ENCODE measurements at regions not wholly inside any gene's neighbourhood (a gene's known extent, or its start where the extent isn't known, plus 50 kb on each side); places are given as distances from the start of the nearest gene placed in this dataset.
"Not testable (repeated sequence)": the region's sequence is repeated elsewhere in the genome, so short reads cannot be mapped to it uniquely, and the experiment has no call there.

DNA sequence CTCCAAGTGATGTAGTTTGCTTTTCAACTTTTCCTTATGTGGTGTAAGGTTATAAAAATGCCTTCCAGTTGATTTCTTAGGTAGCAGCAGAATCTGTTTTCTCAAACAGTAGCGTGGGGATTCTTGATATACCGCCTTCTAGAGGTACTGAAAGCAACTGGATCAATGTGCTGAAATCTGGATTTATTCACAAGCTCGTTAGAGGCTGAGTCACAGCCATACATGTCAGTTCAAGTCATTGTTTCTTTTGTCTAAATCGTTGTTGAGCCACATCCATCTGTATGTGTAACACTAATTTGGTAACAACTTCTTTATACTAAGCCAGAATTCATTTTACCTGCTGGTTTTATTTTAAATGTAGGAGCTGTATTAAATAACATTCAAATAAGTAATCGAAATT lies 200.0 kb upstream of the MAD2L1 start:
- Histone ChIP-seq H3K27ac (no peak overlapping the region), H3K36me3 (no peaks in the 10 kb centered on the region), H3K4me1 (no peaks in the 10 kb centered on the region), H3K27me3 (no peaks in the 10 kb centered on the region), H3K9me3 (replicated peaks) (no peaks in the 10 kb centered on the region), H3K4me3 (no peak overlapping the region)
- no peak for DNase-seq

DNA sequence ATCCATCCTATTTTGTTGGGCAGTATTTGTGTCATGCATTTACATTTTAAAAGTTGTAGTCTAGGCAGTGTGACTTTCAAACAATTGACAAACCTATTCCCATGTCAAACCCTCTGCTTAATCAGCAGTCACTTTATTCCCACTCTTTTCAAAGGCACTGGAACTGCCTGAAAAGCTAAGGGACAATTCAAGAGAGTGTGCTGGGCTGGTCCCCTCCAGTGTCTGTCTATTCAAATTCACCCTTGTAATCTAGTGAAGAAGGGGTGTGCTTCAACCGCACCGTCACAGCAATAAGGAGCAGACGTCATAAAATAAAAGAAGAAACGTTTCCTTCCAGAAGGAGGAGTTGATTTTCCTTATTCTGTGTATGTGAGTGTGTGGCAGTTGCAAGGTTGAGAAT lies 197.0 kb upstream of the MAD2L1 start:
- Histone ChIP-seq H3K27ac (no peak overlapping the region), H3K4me1 (no peaks in the 10 kb centered on the region), H3K4me3 (no peak overlapping the region), H3K9me3 (replicated peaks) (no peaks in the 10 kb centered on the region), H3K27me3 (no peaks in the 10 kb centered on the region), H3K36me3 (no peaks in the 10 kb centered on the region)
- DNase-seq: no peak

DNA sequence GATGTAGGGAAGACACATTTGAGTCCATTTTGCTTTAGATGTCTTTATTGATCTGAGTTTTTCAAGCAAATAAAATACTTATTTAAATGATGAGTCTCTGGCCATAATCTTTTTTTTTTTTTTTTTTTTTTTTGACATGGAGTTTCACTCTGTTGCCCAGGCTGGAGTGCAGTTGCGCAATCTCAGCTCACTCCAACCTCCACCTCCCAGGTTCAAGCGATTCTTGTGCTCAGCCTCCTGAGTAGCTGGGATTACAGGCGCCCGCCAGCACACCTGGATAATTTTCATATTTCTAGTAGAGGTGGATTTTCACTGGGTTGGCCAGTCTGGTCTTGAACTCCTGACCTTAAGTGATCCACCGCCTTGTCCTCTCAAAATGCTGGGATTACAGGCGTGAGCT lies 194.5 kb upstream of the MAD2L1 start:
- Histone ChIP-seq H3K27ac (no peak overlapping the region), H3K9me3 (replicated peaks) (no peaks in the 10 kb centered on the region), H3K4me1 (no peaks in the 10 kb centered on the region), H3K27me3 (no peaks in the 10 kb centered on the region), H3K4me3 (no peak overlapping the region), H3K36me3 (no peaks in the 10 kb centered on the region)
- no peak for DNase-seq

- peak in 1 of 2 experiments; percentile 11 for DNase-seq
- H3K4me1 ChIP-seq; H3K27ac ChIP-seq; H3K9me3 ChIP-seq (replicated peaks); H3K27me3 ChIP-seq; H3K36me3 ChIP-seq; H3K4me3 ChIP-seq: not testable (repeated sequence)
Observed at GRCh38 chr4:120256112-120256775, 189.6 kb upstream of the MAD2L1 start.

GRCh38 chr4:120238277-120238973 lies 171.8 kb upstream of the MAD2L1 start:
- H3K27me3 ChIP-seq: no peaks in the 10 kb centered on the region
- H3K4me3 ChIP-seq: no peak overlapping the region
- no peak for DNase-seq
- H3K9me3 ChIP-seq (replicated peaks): no peaks in the 10 kb centered on the region
- no peaks in the 10 kb centered on the region for H3K36me3 ChIP-seq
- no peak overlapping the region for H3K27ac ChIP-seq
- peaks cover 6% of the 10 kb centered on the region for H3K4me1 ChIP-seq

GRCh38 chr4:120236873-120237272 lies 170.2 kb upstream of the MAD2L1 start:
- Histone ChIP-seq H3K27me3 (no peaks in the 10 kb centered on the region), H3K4me1 (no peaks in the 10 kb centered on the region), H3K36me3 (no peaks in the 10 kb centered on the region), H3K9me3 (replicated peaks) (no peaks in the 10 kb centered on the region), H3K27ac (no peak overlapping the region), H3K4me3 (no peak overlapping the region)
- no peak for DNase-seq

DNA sequence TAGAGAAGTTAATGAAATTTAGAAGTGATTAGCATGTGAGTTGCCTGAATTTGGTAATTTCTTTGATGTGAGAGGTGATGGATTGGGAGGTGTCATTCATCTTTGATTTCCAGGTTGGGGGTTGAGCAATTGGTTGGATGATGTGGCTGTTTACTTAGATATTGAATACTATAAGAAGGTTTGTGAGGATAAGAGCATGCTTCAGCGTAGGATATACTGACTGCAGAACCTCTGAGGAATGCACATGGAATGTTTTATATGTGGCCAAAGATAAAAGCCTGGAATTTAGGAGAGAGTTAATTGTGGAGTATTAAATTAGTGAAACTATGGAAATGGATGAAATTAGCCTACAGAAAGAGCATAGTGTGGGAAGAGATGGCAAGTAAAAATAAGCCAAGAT lies 165.4 kb upstream of the MAD2L1 start:
- Histone ChIP-seq H3K4me1 (no peaks in the 10 kb centered on the region), H3K27ac (no peak overlapping the region), H3K36me3 (no peaks in the 10 kb centered on the region), H3K27me3 (no peaks in the 10 kb centered on the region), H3K9me3 (replicated peaks) (no peaks in the 10 kb centered on the region), H3K4me3 (no peak overlapping the region)
- no peak for DNase-seq

DNA sequence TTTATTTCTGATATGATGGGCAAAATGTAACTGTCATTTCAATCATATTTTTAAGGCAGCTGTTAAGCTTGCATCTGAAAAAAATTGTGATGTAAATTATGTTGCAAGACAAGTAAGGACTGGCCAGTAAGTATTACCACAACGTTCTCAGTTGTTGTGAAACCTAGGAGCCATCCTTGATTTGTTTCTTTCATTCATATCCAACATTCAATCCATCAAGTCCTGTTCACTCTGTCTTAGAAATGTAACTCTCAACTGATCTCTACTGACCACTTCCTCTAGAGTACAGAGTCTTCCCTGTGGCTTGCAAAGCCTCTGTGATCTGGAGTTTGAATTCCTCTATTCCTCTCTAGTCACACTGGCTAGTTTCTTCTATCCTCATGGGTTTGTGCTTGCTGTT lies 161.4 kb upstream of the MAD2L1 start:
- Histone ChIP-seq H3K36me3 (no peaks in the 10 kb centered on the region), H3K4me3 (no peak overlapping the region), H3K9me3 (replicated peaks) (no peaks in the 10 kb centered on the region), H3K4me1 (no peaks in the 10 kb centered on the region), H3K27me3 (no peaks in the 10 kb centered on the region), H3K27ac (no peak overlapping the region)
- DNase-seq: peak in 1 of 2 experiments; percentile 10

GRCh38 chr4:120227554-120227953 lies 160.9 kb upstream of the MAD2L1 start:
- Histone ChIP-seq H3K27ac (no peak overlapping the region), H3K4me3 (no peak overlapping the region), H3K27me3 (no peaks in the 10 kb centered on the region), H3K4me1 (no peaks in the 10 kb centered on the region), H3K9me3 (replicated peaks) (no peaks in the 10 kb centered on the region), H3K36me3 (no peaks in the 10 kb centered on the region)
- DNase-seq: no peak

- H3K9me3 ChIP-seq (replicated peaks): no peaks in the 10 kb centered on the region
- H3K27me3 ChIP-seq: no peaks in the 10 kb centered on the region
- H3K27ac ChIP-seq: no peak overlapping the region
- H3K4me1 ChIP-seq: no peaks in the 10 kb centered on the region
- DNase-seq: no peak
- H3K4me3 ChIP-seq: no peak overlapping the region
- no peaks in the 10 kb centered on the region for H3K36me3 ChIP-seq
Observed at GRCh38 chr4:120225527-120225926, 158.9 kb upstream of the MAD2L1 start.

GRCh38 chr4:120218981-120219380 lies 152.3 kb upstream of the MAD2L1 start:
- Histone ChIP-seq H3K4me3 (no peak overlapping the region), H3K9me3 (replicated peaks) (no peaks in the 10 kb centered on the region), H3K27ac (no peak overlapping the region), H3K36me3 (no peaks in the 10 kb centered on the region), H3K4me1 (no peaks in the 10 kb centered on the region), H3K27me3 (no peaks in the 10 kb centered on the region)
- DNase-seq: no peak

- H3K4me3 ChIP-seq: no peak overlapping the region
- H3K4me1 ChIP-seq: no peaks in the 10 kb centered on the region
- no peak overlapping the region for H3K27ac ChIP-seq
- no peaks in the 10 kb centered on the region for H3K27me3 ChIP-seq
- no peaks in the 10 kb centered on the region for H3K9me3 ChIP-seq (replicated peaks)
- no peak for DNase-seq
- H3K36me3 ChIP-seq: no peaks in the 10 kb centered on the region
Observed at GRCh38 chr4:120215350-120215749, 148.7 kb upstream of the MAD2L1 start.

DNA sequence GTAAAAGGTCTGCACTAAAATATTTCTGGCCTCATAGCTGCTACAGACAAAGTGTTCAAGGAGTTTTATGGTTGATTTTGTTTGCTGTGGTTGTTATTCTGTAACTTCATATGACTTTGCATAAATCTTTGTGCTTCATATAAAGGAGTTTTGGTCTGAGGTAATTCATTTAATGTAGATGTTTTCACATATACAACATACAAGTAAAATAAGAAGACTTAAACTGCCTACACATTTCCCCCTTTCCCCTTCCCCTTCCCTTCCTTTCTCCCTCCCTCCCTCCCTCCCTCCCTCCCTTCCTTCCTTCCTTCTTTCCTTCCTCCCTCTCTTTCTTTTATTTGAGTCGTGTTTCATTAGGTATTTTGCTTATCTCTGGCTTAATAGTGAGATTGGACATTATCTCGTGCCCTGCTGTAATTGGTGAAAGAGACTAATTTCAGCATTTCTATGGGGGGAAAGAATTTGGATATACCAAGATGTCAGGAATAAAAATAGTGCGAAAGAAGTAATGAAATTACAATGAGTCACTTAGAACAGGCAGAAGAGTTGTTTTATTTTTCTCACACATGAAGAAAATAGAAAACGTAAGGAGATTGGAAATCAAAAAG lies 144.9 kb upstream of the MAD2L1 start:
- H3K27me3 ChIP-seq: no peaks in the 10 kb centered on the region
- no peak overlapping the region for H3K4me3 ChIP-seq
- DNase-seq: no peak
- H3K27ac ChIP-seq: no peak overlapping the region
- H3K9me3 ChIP-seq (replicated peaks): no peaks in the 10 kb centered on the region
- no peaks in the 10 kb centered on the region for H3K36me3 ChIP-seq
- H3K4me1 ChIP-seq: no peaks in the 10 kb centered on the region

DNA sequence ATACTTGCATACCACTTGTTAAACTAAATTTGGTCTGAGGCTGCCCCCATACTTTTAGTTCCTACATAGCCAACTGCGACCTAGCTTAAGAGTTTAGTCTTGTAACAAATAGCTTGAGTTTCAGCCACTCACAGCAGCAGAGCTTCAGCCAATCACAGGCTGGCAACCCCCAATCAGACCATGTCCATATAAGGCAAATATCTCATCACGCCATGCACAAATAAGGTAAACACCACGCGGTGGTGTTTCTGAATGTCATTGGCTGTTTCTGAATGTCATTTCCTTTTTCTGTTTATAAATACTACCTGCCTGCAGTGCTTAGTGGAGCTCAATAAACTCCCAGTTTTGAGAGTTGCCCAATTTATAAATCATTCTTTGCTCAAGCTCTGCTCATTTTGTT lies 143.1 kb upstream of the MAD2L1 start:
- peak in 1 of 2 experiments; percentile 7 for DNase-seq
- no peaks in the 10 kb centered on the region for H3K9me3 ChIP-seq (replicated peaks)

DNA sequence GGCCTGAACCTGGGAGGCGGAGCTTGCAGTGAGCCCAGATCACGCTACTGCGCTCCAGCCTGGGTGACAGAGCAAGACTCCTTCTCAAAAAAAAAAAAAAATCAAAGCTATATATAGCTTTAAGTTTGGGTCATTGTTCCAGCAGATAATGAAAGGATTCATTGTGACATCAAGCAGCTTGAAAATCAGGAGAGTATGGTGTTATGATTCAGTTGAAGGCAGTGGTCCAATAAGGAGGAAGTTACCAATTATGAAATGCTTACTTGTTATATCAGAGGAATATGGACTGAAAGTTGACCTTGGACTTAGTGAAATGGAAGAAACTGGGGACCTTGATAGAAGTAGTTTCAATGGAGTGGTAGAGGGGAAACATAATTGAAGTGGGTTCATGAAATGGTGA lies 140.4 kb upstream of the MAD2L1 start:
- Histone ChIP-seq H3K27me3 (no peaks in the 10 kb centered on the region), H3K27ac (no peak overlapping the region), H3K4me3 (no peak overlapping the region), H3K9me3 (replicated peaks) (no peaks in the 10 kb centered on the region; the same call in 1 of the 2 replicates), H3K36me3 (no peaks in the 10 kb centered on the region), H3K4me1 (no peaks in the 10 kb centered on the region)
- DNase-seq: no peak

More for the DNA sequence above, 143.1 kb upstream of the MAD2L1 start:
- Histone ChIP-seq H3K4me1 (no peaks in the 10 kb centered on the region), H3K27ac (no peak overlapping the region), H3K36me3 (no peaks in the 10 kb centered on the region), H3K4me3 (no peak overlapping the region), H3K27me3 (no peaks in the 10 kb centered on the region)

Data from SJCRH30 (cell line).